Ovary (tissue), 7 donors: ENCODE measurements at regions not wholly inside any gene's neighbourhood (a gene's known extent, or its start where the extent isn't known, plus 50 kb on each side); places are given as distances from the start of the nearest gene placed in this dataset.

ENCODE experiments used
- DNase-seq, 5 donors: peaks; one replicate each; pipeline ENCODE4 v3.0.0-alpha.2; 2019 to 2020
- H3K27ac ChIP-seq, 2 donors: fragments of 200-600 bp; one replicate each; pipeline versions ENCODE4 v1.5.1 to v1.8.0; 2019 to 2022
- H3K27me3 ChIP-seq: fragments of 200-600 bp; one replicate; pipeline ENCODE4 v1.8.0; 2022
- H3K36me3 ChIP-seq: fragments of 200-600 bp; sonication (generic); one replicate; pipeline ENCODE4 v1.5.1; 2019
- H3K4me1 ChIP-seq: one replicate; pipeline ENCODE4 v1.8.1; 2013; ENCODE audit warnings: mild to moderate bottlenecking, moderate library complexity; ENCODE audit not compliant: insufficient read depth
- H3K4me3 ChIP-seq: fragments of 200-600 bp; sonication (generic); one replicate; pipeline ENCODE4 v1.5.1; 2017
- H3K9me3 ChIP-seq, 2 donors: fragments of 200-600 bp in 1 of 2; sonication (generic) in 1 of 2; one replicate each; pipeline versions ENCODE4 v1.5.1 to v1.8.1; 2013 to 2019; ENCODE audit warnings: mild to moderate bottlenecking in 1 of 2, moderate library complexity in 1 of 2
- CTCF ChIP-seq, 3 donors: fragments of 450-650 bp in 2 of 3; fragments of 200-600 bp in 1 of 3; IDR thresholded peaks; one replicate each; pipeline versions ENCODE4 v1.5.1 to v1.8.0; 2016 to 2022; ENCODE audit warnings: antibody characterized with exemption in 3 of 3, mild to moderate bottlenecking in 1 of 3
- EP300 ChIP-seq: sonication (generic); formaldehyde crosslinking; IDR thresholded peaks from one replicate; pipeline ENCODE4 v1.6.1; 2017; ENCODE audit warnings: antibody characterized with exemption
- POLR2A ChIP-seq: fragments of 450-650 bp; IDR thresholded peaks from one replicate; pipeline ENCODE4 v1.6.1; 2017; ENCODE audit warnings: antibody characterized with exemption, mild to moderate bottlenecking, moderate library complexity
- WGBS, 3 donors: extraction: QIAGEN DNeasy Blood & Tissue Kit in 1 of 3; methylation state at CpG; one replicate each; pipeline versions ENCODE4 v1.1.5 to v1.1.7; 2013 to 2017; 5-methylcytosine and 5-hydroxymethylcytosine counted together
- intact Hi-C, 4 donors: fragments of 100-400 bp; cut with DNase I; formaldehyde crosslinking; loops; one replicate each; pipeline versions ENCODE4 v1.11.0 to v1.15.1; 2022 to 2023
- donor health status: DM: no; HTN: no; CAD: no; lungs with moderate emphysema.
- donor health status: DM: no; HTN: no; CAD: no.
- donor health status: Bipolar disorder and iron deficiency.
- donor health status: DM: no; HTN: no; CAD: no.
- donor health status: DM: yes; HTN: yes; CAD: no.

GRCh38 chr12:22755629-22756028 lies 130.7 kb downstream of the ETNK1 start:
- Histone ChIP-seq H3K9me3 (no peaks in the 10 kb centered on the region), H3K27me3 (no peaks in the 10 kb centered on the region), H3K4me3 (no peak overlapping the region), H3K4me1 (peaks cover 5% of the 10 kb centered on the region), H3K27ac (no peak overlapping the region), H3K36me3 (no peaks in the 10 kb centered on the region)
- 54 to 64% (median 61%) methylated on average over 1 of the region's 1 CpG for WGBS, 3 donors
- DNase-seq, result no peak
- no peak for TF ChIP-seq EP300
- no peak for TF ChIP-seq POLR2A
- no peak for TF ChIP-seq CTCF (IDR thresholded peaks at IDR 0.05)
- intact Hi-C loops, result no loop called here

GRCh38 chr12:22759769-22760674 lies 135.1 kb downstream of the ETNK1 start:
- H3K36me3 ChIP-seq, result no peaks in the 10 kb centered on the region
- H3K27ac ChIP-seq, result peak overlapping the region in 1 of 2 donors; percentile 20
- intact Hi-C loops, result no loop called here

GRCh38 chr12:22765421-22766130 lies 140.6 kb downstream of the ETNK1 start:
- no peak overlapping the region for H3K4me3 ChIP-seq
- H3K27ac ChIP-seq, result no peak overlapping the region
- no peaks in the 10 kb centered on the region for H3K4me1 ChIP-seq
- no peaks in the 10 kb centered on the region for H3K36me3 ChIP-seq
- no peaks in the 10 kb centered on the region for H3K9me3 ChIP-seq
- no peak for DNase-seq
- TF ChIP-seq EP300, result no peak
- no peak for TF ChIP-seq CTCF (IDR thresholded peaks at IDR 0.05)
- TF ChIP-seq POLR2A, result no peak
- intact Hi-C loops, result no loop called here
- H3K27me3 ChIP-seq, result no peaks in the 10 kb centered on the region
- WGBS, 3 donors, result 82 to 88% (median 88%) methylated on average over 15 of the region's 15 CpGs

More at GRCh38 chr12:22759769-22760674, 135.1 kb downstream of the ETNK1 start:
- H3K4me1 ChIP-seq, result peaks cover 5% of the 10 kb centered on the region
- no peaks in the 10 kb centered on the region for H3K9me3 ChIP-seq
- WGBS, 3 donors, result 5 to 24% (median 8%) methylated on average over 8 of the region's 8 CpGs
- no peak overlapping the region for H3K4me3 ChIP-seq
- H3K27me3 ChIP-seq, result no peaks in the 10 kb centered on the region
- TF ChIP-seq EP300 (no peak), CTCF (IDR thresholded peaks at IDR 0.05) (no peak), POLR2A (no peak)
- DNase-seq, result peak in 4 of 5 donors; percentile 17 to 61 (median 46)

GRCh38 chr12:22766911-22767420 lies 142.0 kb downstream of the ETNK1 start:
- H3K9me3 ChIP-seq, result no peaks in the 10 kb centered on the region
- H3K27me3 ChIP-seq, result no peaks in the 10 kb centered on the region
- DNase-seq, result no peak
- H3K4me1 ChIP-seq, result no peaks in the 10 kb centered on the region
- H3K27ac ChIP-seq, result no peak overlapping the region
- H3K4me3 ChIP-seq, result no peak overlapping the region
- H3K36me3 ChIP-seq, result no peaks in the 10 kb centered on the region
- intact Hi-C loops, result no loop called here
- TF ChIP-seq POLR2A (no peak), CTCF (IDR thresholded peaks at IDR 0.05) (no peak), EP300 (no peak)
- WGBS, 3 donors, result 37 to 48% (median 40%) methylated on average over 7 of the region's 7 CpGs
